Kidney capillary endothelial cell (primary cell): ENCODE measurements at regions not wholly inside any gene's neighbourhood (a gene's known extent, or its start where the extent isn't known, plus 50 kb on each side); places are given as distances from the start of the nearest gene placed in this dataset.
"Not testable (repeated sequence)": the region's sequence is repeated elsewhere in the genome, so short reads cannot be mapped to it uniquely, and the experiment has no call there.

Experiments used
- DNase-seq: peaks from one replicate; pipeline ENCODE4 v3.0.0-alpha.2; 2018; ENCODE audit warnings: low spot score

DNA sequence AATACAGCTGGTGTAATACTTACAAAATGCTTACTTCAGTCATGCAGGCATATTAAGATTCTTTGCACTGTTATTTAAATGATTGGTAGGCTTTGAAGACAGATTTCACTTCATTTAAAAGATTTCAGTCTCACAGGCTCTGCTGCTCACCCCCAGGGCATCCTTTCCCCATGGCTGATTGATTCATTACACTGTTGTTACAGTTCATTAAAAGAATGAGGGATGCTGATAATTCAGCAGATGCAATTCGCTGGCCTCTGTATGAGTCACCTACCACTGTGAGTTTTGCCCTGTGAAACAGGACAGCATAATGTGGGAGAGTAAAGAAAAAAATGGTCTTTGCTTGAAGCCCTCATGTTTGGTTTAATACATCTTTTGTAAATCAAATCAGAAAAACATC, 246.9 kb downstream of the CYLC2 start:
- no peak for DNase-seq

DNA sequence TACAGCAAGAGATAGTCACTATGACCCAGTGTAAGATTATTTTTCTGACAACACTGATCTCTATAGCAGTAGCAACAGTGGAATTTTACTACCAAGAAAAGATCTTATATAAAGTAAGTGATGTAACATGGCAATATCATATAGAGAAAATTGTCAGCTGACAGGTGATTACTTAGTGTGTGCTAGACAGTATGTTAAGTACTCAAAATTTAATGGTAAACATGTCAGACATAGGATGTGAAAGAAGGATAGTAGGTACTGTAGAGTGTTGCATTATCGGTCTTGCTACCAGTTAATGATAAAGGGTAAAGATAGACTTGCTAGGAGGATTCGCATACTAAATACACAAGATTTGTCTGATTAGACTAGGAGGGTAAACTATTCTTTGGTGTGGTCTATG, 247.4 kb downstream of the CYLC2 start:
- no peak for DNase-seq

DNA sequence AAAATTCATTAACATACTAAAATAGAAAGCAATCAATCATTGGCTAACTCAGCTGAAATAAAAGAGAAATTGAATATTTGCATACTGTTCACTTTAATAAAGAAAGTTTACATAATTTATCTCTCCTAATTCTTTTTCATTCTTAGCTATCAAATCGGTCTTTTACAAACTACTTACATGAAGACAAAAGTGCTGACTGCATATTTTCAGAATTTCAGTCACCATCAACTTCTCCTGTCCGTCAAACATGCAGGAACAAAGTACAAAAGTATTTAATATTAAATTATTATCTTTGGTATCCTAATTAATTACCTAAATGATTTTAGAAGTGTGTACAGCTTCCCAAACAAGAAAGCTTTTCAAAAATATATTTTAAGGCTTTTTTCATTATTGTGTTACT, 248.4 kb downstream of the CYLC2 start:
- no peak for DNase-seq

DNA sequence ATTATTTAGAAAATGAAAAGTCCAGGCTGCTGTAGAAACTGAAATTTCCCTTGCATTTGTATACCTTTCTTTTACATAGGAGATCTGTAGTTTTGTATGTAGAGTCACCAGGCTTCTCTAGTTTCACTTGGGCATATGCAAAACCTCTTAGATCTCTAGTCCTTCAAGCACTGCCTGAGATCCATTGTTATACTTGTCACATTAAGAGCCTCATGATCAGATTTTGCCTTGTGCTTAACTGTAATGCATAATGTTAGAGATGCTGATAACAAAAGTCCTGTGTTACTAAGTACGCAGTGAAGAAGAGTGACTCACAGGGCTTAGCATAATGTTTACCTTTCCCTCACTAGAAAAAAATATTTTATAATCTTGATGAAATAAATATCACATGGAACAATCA, 250.2 kb downstream of the CYLC2 start:
- no peak for DNase-seq

DNA sequence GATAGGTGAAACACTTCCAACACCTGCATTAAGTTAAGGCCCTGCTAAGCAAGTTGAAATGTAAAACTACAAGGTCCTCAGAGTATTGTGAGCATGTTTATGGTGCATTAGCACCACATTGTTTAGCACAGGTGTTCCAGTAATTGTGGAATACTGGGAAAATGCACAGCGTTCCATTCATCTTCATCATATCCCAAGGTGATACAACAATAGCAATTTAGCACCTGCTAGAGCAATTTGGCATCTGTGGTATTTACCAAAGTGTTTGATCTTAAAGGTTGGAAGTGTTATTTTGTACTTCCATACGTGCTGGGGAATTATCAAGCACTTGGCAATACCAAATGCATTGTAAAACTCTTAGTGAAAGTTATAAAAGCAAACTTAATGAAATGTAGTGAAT, 266.8 kb downstream of the CYLC2 start:
- no peak for DNase-seq

DNA sequence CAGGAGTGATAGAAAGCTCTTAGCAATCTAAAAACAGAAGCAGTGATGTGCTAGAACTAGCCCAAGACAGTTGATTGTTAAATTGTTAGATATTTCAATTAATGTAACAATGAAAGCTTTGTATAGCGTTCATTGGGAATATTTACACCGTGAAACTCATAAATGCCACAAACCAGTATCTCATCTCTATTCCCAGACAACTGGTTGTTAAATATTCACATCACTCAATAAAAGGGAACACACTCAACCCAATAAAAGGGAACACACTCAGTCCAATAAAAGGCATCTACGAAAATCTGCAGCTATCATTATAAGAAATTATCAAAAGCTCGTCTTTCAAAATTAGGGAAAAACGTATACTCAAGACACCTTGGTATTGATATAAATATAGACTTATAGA, 270.9 kb downstream of the CYLC2 start:
- DNase-seq = no peak

DNA sequence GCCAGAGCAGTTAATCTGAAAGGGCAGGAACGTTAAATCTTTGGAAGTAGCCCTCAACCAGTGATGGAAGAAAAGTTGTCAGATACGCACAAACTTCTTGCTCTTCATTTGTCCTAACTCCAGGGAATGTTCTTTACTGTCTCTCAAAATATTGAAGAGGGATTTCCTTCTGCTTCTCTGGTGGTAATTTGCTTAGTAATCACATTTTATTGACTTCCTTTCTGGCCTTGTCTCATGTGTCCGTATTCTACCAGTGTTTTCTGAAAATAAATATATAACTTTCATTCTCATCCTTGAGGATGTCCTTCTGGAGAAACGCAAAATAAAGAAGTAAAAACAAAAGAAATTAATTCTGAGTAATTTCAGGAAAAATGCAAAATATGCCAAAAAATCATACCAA, 282.1 kb downstream of the CYLC2 start:
- DNase-seq = no peak

DNA sequence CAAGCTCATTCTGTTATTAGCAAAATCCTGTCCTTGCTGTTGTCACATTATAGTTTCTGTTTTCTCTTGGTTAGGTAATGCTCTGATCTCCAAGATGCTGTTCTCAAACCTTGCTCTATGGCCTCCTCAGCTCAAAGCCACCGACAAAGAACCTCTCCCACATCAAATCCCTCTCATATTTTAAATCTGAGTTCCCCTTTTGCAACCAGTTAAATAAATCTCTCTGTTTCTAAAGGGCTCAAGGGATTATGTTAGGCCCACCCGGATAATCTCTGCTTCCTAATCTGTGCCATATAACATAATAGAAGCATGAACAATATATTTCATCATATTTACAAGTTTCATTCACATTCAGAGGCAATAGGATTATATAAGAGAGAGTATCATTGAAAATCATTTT, 286.0 kb downstream of the CYLC2 start:
- DNase-seq = no peak

DNA sequence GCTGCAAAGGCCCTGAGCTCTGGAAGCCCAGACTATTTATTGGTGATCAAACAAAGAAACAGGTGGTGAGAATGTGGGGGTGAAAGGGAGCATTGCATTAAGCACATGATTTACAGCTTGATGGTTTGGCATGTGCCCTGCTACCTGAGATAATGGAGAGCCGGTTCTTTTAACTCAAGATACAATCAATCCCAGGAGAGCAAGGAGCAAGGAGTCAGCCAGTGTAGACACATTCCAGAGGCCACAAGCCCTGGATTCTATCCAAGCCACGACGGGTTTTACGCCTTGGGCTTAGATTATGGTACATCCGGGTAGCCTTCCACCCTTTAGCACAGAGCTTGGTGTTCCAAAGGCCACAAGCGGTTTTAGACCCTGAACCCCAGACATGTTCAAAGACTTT, 292.2 kb downstream of the CYLC2 start:
- DNase-seq = no peak

DNA sequence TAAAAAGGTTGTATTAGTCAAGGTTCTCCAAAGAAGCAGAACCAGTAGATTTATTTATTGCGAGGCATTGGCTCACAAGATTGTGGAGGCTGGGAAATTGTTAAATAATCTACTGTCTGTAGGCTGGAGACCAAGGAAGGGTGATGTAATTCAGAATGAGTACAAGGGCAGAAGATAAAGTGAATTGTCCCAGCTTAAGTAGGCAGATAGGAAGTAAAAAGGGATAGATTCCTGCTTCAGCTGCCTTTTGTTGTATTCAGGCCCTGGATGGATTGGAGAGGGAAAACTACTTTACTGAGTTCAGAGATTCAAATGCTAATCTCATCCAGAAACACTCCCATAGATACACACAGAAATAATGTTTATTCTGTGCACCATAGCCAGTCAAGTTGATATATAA, 301.1 kb downstream of the CYLC2 start:
- DNase-seq = no peak

DNA sequence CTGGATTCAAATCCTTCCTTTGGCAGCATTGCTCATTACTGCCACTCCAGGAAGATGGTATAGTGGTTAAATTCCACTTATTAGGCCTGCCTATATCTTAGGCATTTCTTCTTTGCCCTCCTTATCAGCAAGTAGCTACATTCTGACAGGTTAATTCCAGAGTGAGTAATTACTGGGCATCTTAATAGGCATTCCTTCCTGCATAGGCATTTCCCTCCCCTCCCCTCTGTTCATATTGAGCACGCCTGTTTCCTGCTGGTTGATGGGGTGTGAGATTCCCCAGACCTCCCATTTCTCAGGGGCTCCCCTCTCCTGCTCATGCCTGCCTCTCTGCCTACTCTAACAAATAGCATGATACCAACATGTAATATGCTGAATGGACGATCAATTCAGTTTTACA, 305.9 kb downstream of the CYLC2 start:
- no peak for DNase-seq

DNA sequence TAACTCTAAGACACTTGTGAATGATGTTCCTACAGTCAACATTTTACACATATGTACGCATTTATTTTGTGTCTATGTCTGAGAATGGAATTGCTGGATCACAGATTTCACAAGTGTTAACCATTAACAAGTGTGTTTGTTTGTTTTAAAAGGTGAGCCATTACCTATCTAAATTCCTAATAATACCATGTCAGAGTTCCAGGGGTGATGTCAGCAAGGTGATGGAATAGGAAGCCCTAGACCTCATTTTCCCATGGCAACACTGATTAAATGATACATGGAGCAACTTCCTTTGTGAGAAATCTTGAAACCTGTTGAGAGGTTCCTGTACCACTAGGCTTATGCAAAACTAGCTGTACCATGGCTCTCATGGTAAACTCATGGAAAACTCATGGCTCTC, 309.7 kb downstream of the CYLC2 start:
- DNase-seq = no peak

DNA sequence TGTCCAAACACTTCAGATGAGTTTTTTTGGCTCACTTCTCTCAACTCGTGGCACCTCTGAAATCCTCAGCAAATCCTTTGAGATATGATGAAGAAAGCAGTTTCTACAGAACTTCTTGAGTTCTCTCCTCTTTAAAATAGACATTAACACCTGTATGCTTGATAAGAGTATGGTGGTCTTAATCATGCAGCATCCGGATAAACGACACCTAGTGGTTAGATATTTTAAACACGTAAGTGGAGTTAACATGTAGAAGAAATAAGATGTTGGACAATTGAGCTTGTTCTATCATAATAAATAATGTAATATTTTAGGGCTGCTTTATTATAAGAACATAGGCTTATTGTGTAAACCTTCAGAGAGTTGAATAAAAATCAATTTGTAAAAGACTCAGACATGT, 324.8 kb downstream of the CYLC2 start:
- DNase-seq = no peak

DNA sequence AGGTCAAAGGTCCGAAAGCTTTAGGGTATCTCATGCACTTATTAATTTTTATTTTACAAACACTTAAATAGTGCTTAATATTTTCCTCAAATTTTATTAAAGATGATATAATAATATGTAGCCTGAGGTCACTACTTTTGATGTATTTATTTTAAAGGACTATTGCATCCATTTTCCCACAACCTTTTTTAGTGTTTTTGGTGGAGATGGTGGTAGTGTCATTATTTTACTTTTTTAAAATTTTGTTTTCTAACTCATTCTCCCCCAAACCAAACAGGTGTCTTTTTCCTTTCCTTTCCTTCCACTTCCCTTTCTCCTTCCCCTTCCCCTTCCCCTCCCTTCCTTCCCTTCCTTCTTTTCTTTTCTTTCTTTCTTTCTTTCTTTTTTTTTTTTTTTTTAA, 328.6 kb downstream of the CYLC2 start:
- no peak for DNase-seq

DNA sequence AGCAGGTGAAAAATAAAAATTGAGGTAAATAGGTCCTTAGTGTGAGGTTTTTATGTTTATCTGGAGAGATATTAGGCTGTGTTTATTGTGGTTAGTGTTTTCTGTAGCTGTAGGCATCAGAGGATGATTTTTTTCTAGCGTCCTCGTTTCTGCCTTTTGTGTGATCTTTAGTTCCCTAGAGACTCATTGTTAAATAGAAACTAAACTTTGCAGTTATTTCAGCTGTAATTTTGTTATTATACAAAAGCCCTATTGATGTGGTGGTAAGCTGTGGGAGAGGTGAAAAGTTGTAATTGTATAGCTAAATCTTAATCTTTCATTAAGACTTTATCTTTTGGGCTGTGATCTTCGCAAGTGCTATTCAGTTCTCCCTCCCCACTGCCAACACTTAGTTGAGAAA, 340.3 kb downstream of the CYLC2 start:
- no peak for DNase-seq

DNA sequence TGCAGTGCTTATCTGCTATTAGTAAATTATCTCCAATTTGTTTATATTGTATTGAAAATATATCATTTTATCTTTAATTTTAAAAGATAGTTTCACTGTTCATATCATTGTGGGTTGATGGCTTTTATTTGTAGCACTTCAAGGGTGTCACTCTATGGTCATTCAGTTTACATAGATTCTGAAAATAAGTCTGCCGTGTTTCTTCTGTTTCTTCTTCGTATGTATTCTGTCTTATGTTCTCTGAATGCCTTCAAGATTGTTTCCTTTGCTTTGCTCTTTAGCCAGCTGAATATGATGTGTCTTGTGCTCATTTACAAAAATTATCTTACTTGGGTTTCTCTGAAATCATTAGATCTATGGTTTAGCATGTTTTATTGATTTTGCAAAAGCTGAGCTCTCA, 359.9 kb downstream of the CYLC2 start:
- no peak for DNase-seq

DNA sequence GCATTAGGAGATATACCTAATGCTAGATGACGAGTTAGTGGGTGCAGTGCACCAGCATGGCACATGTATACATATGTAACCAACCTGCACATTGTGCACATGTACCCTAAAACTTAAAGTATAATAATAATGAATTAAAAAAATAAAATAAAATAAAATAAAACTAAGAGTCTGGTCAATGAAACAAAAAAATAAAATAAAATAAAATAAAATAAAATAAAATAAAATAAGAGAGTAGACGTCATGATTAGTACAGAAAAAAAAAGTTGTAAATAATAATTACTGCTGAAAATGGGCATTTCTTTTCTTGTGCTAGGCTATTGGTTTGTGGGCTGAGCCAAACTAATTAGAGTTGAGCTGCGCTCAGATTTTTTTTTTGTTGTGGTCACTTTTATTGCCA, 362.8 kb downstream of the CYLC2 start:
- not testable (repeated sequence) for DNase-seq

DNA sequence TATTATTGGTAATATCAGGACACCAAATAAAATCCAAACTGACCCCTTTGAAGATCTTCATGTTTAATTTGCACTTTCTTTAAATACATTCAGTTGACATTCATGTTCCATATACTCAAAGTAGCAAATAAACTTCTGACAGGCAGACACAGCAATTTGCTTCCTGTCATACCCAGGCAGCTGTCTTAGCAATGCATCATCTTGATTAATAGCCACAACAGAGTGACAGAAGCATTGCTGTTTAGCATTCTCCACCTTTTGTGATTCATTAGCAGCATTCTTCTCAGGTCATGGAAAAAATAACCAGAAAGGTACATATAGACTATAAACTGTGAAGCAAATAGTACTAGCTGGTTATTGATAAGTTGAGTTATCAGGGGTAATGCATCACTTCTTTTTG, 366.8 kb downstream of the CYLC2 start:
- peak; percentile 4 for DNase-seq

DNA sequence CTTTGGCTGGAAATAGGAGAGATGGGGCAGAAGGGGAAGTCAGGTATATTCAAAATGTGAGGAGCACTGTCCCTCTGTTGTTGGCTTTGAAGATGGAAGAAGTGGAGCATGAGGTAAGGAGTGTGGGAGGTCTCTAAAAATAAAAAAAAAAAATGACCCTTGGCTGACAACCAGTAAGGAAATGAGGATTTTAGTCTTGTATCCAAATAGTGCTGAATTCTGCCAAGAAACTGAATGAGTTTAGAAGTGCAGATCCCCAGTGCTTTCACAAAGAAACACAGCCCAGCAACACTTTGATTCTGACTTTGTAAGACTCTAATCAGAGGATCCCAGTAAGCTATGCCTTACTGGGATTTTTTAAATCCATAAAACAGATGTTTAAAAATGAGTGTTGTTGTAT, 367.9 kb downstream of the CYLC2 start:
- DNase-seq = no peak

DNA sequence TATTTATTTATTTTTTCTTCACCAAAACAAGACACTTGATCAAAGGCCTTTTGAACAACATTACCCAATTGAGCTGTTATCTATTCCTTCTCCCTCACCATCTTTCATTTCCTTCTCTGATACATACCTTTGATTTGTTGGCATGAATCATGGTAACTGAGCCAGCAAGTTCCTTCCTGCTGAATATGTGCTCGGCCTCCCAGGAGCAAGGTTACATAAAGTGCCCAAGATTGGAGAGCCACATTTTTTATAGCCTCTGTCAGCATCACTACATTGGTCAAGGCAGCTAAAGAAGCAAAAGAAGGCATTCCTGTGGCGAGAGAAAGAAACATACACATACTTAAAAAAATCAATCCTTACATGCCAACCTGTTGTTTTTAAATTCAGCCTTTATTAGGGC, 369.6 kb downstream of the CYLC2 start:
- peak; percentile 59 for DNase-seq

DNA sequence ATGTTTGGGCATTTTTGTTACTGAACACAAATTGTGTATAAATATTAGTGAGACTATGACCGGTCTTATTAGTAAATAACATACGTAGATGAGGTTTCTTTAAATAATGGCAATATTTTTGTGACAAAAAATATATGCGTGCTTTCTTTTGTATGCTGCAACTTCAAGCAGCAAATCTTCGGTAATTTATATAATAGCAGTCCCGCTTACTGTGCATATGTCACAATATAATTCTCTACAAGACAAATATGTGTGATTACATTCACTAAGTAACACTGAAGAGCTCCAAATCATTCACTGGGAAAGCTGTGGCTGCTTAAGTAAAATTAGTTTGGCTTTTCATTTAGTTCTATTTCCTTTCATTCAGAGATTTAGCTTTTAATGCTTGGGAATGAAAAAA, 376.0 kb downstream of the CYLC2 start:
- DNase-seq = no peak

DNA sequence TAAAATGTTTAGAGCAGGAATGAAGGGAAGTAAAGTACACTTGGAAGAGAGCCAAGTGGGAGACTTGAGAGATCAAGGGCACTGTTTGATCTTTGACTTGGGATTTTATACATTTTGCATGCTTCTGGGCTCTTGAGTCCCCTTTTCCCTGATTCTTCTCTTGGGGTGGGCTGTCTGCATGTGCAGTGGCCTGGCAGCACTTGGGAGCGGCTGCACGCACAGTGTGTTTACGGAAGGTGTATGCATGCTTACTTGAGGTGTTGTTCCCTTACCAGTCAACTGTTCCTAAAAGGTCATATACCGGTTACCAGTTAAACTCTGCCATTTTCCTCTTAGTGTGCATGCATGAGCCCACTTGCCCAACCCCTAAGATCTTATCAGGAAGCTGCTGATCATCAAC, 377.7 kb downstream of the CYLC2 start:
- DNase-seq = no peak

DNA sequence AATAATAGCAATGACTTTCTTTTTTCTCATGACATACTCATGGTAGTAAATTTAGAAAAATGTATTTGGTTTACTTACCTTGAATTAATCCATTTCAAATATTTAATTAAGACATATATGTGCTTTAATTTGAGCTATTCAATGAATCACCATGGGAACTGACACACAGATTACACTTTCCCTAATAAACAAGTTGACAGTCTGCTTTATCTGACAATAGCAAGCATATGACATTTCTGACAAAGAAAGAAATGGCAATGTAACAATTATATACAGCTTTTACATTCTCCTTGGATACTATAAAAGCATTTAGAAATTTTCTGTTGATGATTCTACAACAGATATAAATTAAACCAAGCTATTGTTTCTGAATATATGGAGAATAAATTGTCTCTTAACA, 382.5 kb downstream of the CYLC2 start:
- no peak for DNase-seq

DNA sequence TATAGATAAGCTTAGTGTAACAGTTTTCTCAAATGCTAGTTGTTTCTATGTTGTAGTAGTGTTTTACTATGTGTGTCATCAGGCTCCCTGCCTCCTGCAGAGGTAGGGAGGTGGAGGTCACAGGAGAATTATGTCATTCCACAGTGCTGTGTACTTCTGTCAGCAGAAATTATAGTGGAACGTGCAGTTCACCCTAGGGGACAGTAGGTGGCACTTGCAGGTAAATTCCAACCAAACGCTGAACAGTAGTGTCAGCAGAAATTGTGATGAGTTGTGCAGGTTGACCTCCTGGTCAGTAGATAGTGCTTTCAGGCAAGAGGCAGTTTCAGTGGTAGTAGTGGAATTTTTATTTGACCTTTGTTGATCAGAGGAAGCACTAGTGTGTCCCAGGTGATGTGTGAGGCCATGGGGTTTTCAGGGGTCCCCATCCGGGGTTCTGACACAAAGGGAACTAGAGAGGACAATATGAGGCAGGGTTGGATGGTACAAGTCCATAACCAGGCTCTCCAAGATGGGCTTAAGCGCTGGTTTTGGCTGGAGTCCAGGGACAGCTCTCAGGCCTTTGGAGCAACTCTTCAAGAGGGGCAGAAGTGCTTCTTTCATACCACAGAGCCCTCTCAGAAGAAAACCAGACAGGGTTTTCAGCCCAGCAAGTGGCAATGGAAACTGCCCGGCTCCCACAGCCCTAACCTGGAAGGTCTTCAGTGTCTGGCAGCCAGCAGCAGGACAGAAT, 402.9 kb downstream of the CYLC2 start:
- peak; percentile 65 for DNase-seq

DNA sequence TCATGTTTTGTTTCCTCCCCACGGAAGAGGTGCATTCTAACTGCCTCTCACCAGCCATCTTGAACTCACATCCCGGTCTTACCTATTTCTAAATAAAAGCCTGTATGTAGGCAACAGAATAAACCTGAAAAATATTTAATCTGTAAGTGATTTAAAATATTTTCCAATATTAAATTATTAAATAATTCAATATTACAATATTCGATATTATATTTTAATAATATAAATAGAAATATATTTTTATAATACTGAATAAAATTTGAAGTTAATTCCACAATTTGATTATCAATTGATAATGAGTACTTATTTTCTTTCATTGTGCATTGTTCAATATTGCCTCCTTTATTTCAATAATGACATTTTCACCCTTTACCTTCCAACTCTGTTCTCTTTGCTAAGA, 404.4 kb downstream of the CYLC2 start:
- no peak for DNase-seq
